GM12891 (cell line): ENCODE measurements at regions not wholly inside any gene's neighbourhood (a gene's known extent, or its start where the extent isn't known, plus 50 kb on each side); places are given as distances from the start of the nearest gene placed in this dataset.

Experiments
- PAX5 ChIP-seq: IDR thresholded peaks from 2 replicates; pipeline ENCODE4 v1.6.1; 2011; ENCODE audit warnings: low read length, moderate library complexity, mild to moderate bottlenecking; ENCODE audit not compliant: insufficient read depth, severe bottlenecking
- POLR2A ChIP-seq: IDR thresholded peaks from 2 replicates; pipeline ENCODE4 v1.6.1; 2011; ENCODE audit warnings: low read depth, low read length, control low read depth
- POLR2AphosphoS5 ChIP-seq: IDR thresholded peaks from 2 replicates; pipeline ENCODE4 v1.6.1; 2011; ENCODE audit warnings: low read depth, low read length, control low read depth
- TAF1 ChIP-seq: IDR thresholded peaks from 2 replicates; pipeline ENCODE4 v1.6.1; 2011; ENCODE audit warnings: low read depth, low read length, control low read depth

GRCh38 chr4:128728190-128728589 lies 81.3 kb upstream of the JADE1 start:
- TF ChIP-seq TAF1 (no peak), POLR2AphosphoS5 (no peak), POLR2A (no peak), PAX5 (no peak)
